Muscle of back (tissue), 3 donors: ENCODE measurements at regions not wholly inside any gene's neighbourhood (a gene's known extent, or its start where the extent isn't known, plus 50 kb on each side); places are given as distances from the start of the nearest gene placed in this dataset.
"Not testable (repeated sequence)": the region's sequence is repeated elsewhere in the genome, so short reads cannot be mapped to it uniquely, and the experiment has no call there.

Experiments
- DNase-seq, 3 donors: peaks; one replicate each; pipeline versions ENCODE4 v3.0.0 to v3.0.0-alpha.2; 2013

DNA sequence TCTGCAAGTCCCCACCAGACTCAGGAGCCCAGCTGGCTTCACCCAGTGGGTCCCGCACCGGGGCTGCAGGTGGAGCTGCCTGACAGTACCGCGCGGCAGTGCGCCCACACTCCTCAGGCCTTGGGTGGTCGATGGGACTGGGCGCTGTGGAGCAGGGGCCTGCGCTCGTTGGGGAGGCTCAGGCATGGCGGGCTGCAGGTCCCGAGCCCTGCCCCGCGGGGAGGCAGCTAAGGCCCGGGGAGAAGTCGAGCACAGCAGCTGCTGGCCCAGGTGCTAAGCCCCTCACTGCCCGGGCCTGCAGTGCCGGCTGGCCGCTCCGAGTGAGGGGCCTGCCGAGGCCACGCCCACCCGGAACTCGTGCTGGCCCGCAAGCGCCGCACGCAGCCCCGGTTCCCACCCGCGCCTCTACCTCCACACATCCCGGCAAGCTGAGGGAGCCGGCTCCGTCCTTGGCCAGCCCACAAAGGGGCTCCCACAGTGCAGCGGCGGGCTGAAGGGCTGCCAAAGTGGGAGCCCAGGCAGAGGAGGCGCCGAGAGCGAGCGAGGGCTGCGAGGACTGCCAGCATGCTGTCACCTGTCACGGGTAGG, 2021.7 kb upstream of the LRRTM1 start:
- not testable (repeated sequence) for DNase-seq

DNA sequence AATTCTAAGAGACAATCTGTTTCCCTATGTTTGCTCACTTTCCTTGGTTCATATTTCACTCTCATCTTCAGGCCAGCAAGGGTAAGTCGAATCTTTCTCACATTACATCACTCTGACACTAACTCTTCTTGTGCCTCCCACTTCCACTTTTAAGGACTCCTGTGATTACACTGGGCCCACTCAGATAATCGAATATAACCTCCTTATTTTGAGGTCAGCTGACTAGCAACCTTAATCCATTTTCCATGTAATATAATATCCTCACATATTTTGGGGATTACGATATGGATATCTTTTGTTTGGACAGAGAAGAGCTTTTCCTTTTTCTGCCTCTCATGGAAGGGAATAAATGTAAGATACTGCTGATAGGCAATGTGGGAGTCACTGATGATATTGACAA, 2015.7 kb upstream of the LRRTM1 start:
- DNase-seq: peak; percentile 2 to 39 (median 6)

DNA sequence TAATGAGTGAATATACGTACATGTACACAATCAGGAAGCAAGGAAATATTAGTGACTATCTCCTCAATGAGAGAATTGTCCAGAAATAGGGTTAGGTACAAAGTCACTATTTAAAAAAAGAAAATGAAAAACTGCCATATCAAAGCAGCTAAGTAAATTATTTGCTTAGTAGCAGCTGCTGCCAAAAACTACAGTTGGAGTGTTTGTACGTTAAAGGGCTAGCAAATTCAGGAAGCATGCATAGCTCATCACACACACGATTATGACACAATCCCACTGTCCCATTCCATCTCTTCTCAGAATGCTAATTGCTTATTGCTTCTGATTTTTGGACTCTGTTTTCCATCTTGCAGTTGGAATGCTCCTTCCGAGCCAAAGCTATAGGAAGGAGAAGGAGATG, 2012.5 kb upstream of the LRRTM1 start:
- peak in 1 of 3 donors; percentile 11 for DNase-seq

DNA sequence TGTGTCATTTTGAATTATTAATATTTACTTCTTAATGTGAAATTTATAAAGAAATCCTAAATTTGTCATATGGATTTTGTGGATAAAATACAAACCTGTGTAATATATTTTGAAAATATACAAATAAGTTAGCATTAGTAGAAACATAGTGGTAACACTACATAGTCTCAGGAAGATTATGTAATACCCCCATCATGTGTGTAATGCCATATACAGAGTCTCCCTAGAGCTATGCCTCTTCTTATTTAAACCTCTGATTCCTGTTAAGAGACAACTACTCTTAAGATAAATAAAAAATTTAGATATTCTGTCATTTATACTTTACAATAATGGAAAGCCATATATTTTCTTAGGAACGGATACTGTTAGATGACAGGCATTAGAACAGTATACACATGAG, 2012.0 kb upstream of the LRRTM1 start:
- DNase-seq: no peak

DNA sequence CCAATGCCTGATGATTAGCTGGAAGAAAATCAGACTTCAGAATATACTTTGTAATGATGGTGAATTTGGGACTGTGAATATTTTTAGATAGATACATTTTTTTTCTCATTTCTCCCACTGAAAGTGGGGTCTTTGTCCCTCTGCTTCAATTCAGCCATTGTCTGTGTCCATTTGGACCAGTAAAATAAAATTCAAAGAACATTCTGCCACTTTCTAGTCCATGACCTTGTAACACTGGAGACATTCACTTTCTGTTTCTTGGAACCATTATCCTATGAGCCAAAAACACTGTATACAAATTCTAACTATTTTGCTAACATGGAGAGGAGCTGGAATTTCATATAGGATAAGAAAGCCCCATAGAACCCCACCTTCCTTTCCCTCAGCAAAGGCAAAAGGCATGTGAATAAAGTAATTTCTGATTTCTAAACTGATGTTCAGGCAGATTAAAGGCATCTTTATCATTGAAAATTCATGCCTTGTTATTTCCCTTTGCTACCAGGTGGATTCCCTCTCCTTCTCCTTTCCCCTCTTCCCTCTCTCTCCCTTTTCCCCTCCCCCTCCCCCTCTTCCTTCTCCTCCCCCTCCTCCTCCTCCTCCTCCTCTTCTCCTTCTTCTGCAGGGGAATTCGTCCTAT, 2010.4 kb upstream of the LRRTM1 start:
- no peak for DNase-seq

GRCh38 chr2:82307511-82307910, 2003.0 kb upstream of the LRRTM1 start:
- DNase-seq: no peak

DNA sequence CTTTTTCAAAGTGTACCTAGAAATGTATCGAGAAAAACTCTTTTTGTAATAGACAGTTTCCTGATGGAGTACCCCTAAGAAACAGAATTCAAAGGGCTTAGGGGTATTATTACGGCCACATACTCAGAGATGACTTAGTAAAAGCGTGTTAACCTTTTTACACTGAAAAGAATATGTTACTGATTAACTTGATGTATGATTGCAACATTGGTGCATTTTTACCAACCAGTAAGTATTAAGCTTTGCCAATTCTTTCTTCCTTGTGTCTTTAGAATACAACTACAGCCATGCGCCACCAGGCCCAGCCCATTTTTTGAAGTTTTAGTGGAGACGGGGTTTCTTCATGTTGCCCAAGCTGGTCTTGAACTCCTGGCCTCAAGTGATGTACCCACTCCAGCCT, 1997.0 kb upstream of the LRRTM1 start:
- DNase-seq: no peak

- DNase-seq: no peak
Measured at GRCh38 chr2:82289446-82289845, 1984.9 kb upstream of the LRRTM1 start.

- no peak for DNase-seq
Measured at GRCh38 chr2:82283075-82283474, 1978.5 kb upstream of the LRRTM1 start.

DNA sequence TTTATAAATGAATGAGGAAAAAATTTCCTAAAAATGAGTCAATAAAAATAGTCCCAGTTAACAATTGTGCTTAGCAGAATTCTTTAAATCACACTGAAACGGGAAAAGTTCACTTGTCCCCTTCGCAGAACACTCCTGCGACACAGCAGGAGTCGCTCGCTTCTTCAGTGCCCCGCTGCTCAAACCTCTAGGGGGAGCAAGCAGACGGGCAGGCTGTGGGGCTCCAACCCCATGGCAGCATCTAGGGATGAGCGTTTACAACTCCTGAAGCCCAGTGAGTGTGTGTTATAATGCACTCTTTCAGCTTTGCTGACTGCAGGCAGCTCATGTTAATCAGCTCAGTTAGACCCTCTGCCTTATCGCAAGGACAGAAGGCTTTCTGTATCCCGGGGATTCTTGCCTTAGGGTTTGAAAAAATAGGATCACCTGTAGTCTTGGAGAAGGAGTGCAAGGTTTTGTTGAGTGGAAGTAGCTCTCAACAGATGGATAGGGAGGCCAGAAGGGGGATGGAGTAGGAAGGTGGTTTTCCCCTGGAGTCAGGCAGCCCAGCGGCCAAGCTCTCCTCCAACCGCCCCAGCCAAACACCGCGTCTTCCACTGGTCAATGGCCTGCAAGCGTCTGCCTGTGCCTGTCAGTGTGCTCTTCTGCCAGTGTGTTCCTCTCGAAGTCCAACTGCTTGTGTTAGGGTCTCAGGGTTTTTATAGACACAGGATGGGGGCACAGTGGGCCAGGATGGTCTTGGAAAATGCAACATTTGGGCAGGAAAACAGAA, 1977.7 kb upstream of the LRRTM1 start:
- no peak for DNase-seq

GRCh38 chr2:82279367-82279766, 1974.8 kb upstream of the LRRTM1 start:
- DNase-seq: no peak

DNA sequence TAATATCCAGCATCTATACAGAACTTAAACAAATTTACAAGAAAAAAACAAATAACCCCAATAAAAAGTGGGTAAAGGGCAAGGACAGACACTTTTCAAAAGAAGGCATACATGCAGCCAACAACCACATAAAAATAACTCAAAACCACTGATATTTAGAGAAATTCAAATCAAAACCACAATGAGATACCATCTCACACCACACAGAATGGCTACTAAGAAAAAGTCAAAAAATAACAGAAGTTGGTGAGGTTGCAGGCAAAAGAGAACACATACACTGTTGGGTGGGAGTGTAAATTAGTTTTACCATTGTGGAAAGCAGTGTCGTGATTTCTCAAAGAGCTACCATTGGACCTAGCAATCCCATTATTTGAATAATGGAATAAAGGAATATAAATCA, 1973.9 kb upstream of the LRRTM1 start:
- DNase-seq: no peak

- no peak for DNase-seq
Measured at GRCh38 chr2:82275599-82275998, 1971.0 kb upstream of the LRRTM1 start.

GRCh38 chr2:82268446-82268845, 1963.9 kb upstream of the LRRTM1 start:
- DNase-seq: peak in 1 of 3 donors; percentile 24

DNA sequence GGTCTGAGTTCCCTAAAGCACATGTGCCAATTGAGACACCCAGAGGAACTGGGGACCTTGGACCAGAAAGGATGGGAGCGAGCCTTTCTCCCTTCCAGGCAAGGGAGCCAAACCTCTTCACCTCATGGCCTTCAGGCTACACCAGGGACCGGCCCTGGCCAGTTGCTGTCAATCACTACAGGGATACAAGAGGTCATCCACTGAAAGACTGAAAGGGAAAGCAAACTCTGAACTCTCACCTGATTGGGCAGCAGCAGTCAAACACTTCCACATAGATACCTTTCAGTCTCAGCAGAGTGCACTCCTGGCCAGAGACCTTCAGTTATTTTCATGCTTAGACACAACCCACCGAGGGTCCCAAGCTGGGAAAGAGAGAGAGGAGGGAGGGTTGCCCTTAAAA, 1956.0 kb upstream of the LRRTM1 start:
- DNase-seq: no peak

GRCh38 chr2:82259551-82259950, 1955.0 kb upstream of the LRRTM1 start:
- DNase-seq: no peak

DNA sequence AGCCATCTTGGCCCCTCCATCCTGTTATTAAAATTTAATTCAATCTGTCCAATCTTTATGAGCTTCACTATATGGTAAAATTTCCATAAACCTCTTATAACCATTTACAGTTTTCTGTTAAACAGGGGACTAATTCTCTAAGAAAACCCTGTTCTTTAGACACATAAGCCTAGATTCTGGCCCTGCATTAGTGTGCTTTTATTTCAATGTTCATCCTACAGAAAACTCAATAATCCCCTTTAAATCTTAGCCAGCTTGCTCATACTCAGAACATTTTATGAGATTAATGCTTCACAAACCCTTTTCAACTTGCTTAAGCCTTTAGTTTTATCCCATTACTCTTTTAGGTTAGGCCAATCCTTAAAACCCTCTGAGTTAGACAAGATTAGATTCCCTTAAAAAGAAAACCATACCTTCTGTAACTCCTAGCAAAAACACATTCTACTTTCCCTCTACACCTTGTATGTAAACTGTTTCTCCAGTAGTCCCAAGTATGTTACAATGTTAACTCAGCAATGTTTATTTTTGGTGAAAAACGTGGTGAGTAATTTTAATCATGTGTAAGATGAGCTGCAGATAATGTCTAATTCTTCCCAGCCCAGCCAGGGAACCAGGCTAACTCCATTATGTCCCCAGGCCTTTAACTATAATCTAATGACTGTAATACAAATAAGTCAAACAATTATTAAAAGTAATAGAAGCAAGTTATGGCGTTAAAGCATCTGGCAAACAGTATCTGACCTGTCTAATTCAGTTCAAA, 1953.4 kb upstream of the LRRTM1 start:
- peak in 1 of 3 donors; percentile 16 for DNase-seq

DNA sequence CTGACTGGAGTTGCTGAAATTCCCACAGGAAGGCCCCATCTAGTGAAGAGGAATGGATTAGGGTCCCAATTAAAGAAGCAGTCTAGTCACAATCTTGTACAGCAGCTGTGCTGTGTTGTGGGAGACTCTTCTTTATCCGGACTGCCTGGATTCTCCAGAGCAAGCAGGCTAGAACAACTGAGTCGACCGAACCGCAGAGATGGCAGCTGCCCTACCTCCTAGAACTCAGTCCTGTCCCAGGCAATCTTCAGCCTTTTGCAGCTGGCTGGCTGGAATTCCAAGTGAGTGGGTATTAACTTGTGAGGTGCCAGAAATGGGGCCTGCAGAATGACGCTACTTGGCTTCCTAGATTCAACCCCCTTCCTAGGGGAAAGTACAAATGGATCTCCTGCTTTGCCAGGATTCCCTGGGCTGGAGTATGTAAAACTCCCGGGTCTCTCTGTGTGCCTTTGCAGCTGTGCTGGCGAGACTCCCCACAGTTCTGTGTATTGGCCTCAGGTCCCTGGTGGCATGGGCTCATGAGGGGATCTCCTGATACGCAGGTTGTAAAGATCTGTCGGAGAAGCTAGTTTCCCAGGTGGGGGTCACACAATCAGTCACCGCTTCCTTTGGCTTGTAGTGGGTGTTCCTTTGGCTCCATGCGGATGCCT, 1952.6 kb upstream of the LRRTM1 start:
- peak in 2 of 3 donors; percentile 12 to 74 for DNase-seq

- DNase-seq: no peak
Measured at GRCh38 chr2:82256288-82256687, 1951.7 kb upstream of the LRRTM1 start.

- no peak for DNase-seq
Measured at GRCh38 chr2:82254728-82255127, 1950.2 kb upstream of the LRRTM1 start.

DNA sequence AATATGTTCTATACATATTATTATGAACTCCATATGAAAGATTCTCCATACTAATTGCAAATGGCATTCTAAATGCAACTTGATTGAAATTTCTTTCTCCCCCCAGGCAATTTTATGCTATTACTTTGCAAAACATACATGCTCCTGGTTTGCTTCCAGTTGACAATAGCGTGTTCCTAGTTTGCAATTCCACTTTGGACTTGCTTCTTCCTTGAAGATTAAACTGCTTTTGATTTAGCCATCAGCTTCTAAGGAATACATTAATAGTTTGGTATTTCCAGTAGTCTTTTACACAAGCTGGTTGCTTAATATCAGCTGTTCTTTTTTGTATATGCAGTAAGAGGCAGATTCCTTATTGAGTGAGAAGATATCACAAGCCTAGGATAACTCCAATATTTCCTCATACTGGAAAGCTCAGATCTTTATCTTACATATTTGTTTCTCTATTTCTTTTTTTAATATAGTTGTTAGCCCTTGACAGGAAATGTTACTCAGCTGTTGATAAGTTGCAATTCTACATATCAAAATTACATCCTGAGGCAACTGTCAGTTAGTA, 1941.7 kb upstream of the LRRTM1 start:
- DNase-seq: no peak

DNA sequence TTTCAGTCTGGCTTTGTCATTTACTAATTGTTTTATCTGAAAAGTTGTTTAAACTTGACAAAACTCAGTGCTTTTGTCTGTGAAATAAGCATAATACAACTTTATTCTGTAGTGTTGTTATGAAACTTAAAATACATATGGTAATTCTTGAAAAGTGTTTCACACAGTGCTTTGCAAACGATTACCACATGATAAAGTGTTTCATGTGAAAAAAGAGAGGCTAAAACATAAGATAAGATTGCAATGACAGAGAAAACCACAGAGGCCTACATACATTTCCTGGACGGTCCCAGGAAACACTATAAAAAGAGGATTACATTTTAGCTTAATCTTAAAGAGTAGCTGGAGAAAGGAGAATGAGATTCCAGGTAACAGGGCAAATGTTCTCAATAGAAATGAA, 1934.6 kb upstream of the LRRTM1 start:
- DNase-seq: no peak
